ENCODE measurements at regions not wholly inside any gene's neighbourhood (a gene's known extent, or its start where the extent isn't known, plus 50 kb on each side); places are given as distances from the start of the nearest gene placed in this dataset.

DNA sequence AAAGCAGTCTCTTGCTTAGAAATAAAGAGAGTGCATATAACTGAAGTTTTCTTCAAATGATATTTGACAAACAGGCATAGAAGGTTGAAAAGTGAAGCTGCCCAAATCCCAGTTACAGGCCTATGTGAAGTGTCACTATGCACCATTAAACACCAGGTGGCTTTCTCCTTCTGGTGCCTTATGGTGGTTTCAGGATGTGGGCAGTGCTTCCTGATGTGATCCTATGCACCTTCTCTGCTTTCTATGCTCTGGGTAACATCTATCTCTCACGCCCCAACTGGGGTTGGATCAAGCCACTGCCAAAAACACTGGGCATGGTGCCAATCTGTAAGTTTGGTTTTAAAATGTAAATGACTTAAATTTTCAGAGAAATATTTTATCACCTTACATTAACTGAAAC lies 744.7 kb downstream of the TUSC7 start:
- Histone ChIP-seq H3K27ac (ENCODE audit: low read length) (no peak overlapping the region), H3K9me3 (ENCODE audit: insufficient read depth, low read depth, low read length) (no peaks in the 10 kb centered on the region), H3K4me1 (ENCODE audit: insufficient read depth, low read length) (no peaks in the 10 kb centered on the region), H3K36me3 (ENCODE audit: insufficient read depth, low read depth, low read length) (no peaks in the 10 kb centered on the region), H3K9ac (ENCODE audit: low read depth, low read length) (no peak overlapping the region), H3K4me3 (ENCODE audit: low read length) (no peak overlapping the region), H3K27me3 (ENCODE audit: insufficient read depth, low read length) (no peaks in the 10 kb centered on the region)

DNA sequence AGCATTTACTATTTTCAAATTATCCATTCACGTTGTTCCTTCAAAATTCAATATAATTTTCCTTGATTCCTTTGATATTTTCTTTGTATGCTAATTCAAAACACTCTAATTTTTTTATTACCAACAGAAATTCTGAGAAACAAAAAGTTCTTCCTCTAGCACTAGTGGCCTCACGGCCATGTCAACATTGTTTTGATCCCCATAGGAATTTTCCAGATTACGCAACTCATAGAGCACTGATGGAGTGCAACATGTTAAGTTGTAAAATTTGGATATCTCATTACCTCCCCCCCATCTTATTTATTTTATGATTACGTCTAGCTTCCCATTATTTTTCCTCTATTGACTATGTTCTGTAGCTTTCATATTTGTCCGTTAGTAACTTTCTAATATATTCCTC lies 745.3 kb downstream of the TUSC7 start:
- no peak overlapping the region for H3K27ac ChIP-seq (ENCODE audit: low read length)
- no peak overlapping the region for H3K9ac ChIP-seq (ENCODE audit: low read depth, low read length)
- no peaks in the 10 kb centered on the region for H3K9me3 ChIP-seq (ENCODE audit: insufficient read depth, low read depth, low read length)
- H3K4me3 ChIP-seq (ENCODE audit: low read length) = no peak overlapping the region
- no peaks in the 10 kb centered on the region for H3K36me3 ChIP-seq (ENCODE audit: insufficient read depth, low read depth, low read length)
- no peaks in the 10 kb centered on the region for H3K4me1 ChIP-seq (ENCODE audit: insufficient read depth, low read length)
- H3K27me3 ChIP-seq (ENCODE audit: insufficient read depth, low read length) = no peaks in the 10 kb centered on the region

DNA sequence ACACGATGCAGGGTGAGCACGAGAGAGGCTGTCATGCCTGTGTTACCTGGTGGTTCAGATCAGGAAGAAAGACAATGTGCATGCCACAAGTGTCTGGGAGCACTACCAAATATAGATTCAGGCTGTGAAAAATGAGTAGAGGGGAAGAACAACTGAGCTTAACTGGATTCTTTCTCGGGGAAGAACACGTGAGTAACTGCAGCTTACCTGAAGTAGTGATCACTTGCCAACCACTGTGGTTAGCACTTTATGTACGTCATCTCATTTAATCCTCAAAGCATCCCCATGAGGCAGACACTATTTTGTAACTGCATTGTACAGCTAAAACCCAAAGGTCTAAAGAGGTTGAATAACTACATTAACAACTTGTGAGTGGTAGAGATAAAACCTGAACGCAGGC lies 746.2 kb downstream of the TUSC7 start:
- Histone ChIP-seq H3K27me3 (ENCODE audit: insufficient read depth, low read length) (no peaks in the 10 kb centered on the region), H3K9me3 (ENCODE audit: insufficient read depth, low read depth, low read length) (no peaks in the 10 kb centered on the region), H3K4me3 (ENCODE audit: low read length) (no peak overlapping the region), H3K4me1 (ENCODE audit: insufficient read depth, low read length) (no peaks in the 10 kb centered on the region), H3K9ac (ENCODE audit: low read depth, low read length) (no peak overlapping the region), H3K27ac (ENCODE audit: low read length) (no peak overlapping the region), H3K36me3 (ENCODE audit: insufficient read depth, low read depth, low read length) (no peaks in the 10 kb centered on the region)

DNA sequence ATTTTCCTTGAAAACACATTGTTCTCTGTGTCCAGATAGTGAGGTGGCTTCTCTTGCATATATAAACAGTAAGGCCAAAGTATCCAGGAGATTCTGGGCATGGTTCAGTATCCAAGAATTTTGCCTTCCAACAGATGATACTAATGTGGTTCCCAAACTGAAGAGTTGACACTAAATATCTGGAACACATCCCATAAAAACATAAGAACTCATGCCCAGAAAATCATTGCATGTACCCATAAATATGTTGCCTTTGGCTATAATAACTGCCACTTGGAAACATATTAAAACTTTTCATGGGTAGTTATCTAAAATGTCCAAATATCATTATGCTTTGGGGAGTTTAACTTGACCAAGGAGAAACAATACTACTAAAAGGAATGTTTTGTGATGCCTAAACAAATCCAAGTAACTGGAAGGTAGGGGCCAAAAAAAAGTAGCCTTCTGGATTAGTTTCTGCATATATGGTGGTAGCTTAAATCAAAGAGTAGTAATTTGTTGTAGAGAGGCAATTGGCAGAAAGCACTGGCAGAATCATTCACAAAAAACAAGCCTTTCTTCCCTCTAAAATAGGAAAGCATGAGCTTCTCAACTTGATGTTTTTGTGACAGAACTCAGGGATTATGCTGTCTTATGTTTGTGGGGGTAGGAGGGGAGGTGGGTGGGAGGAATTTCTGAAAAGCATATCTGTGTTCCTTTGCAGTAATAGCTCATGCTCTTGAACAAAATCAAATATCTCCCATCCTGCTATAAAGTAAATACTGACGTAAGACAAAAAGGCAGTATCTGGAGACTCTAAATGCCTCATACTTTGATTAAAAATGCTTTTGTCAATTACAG lies 753.9 kb downstream of the TUSC7 start:
- no peak overlapping the region for H3K9ac ChIP-seq (ENCODE audit: low read depth, low read length)
- H3K4me3 ChIP-seq (ENCODE audit: low read length) = no peak overlapping the region
- H3K9me3 ChIP-seq (ENCODE audit: insufficient read depth, low read depth, low read length) = no peaks in the 10 kb centered on the region
- no peak overlapping the region for H3K27ac ChIP-seq (ENCODE audit: low read length)
- no peaks in the 10 kb centered on the region for H3K36me3 ChIP-seq (ENCODE audit: insufficient read depth, low read depth, low read length)
- H3K4me1 ChIP-seq (ENCODE audit: insufficient read depth, low read length) = no peaks in the 10 kb centered on the region
- no peaks in the 10 kb centered on the region for H3K27me3 ChIP-seq (ENCODE audit: insufficient read depth, low read length)

DNA sequence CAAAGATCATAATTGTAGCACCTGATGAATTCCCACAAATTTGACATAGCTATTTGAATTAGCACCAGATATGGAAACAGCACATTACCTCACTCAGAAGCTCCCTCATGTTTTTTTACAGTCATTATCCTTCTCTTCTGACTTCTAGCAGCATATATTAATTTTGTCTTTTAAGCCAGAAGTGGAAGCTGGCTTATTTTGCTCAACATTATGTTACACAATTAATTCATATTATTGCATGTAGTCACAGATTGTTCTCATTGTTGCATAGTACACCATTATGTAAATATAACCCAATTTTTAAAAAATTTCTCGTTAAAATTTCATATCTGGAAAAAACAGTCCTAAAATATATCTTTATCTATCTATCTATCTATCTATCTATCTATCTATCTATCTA lies 762.3 kb downstream of the TUSC7 start:
- no peak overlapping the region for H3K27ac ChIP-seq (ENCODE audit: low read length)

DNA sequence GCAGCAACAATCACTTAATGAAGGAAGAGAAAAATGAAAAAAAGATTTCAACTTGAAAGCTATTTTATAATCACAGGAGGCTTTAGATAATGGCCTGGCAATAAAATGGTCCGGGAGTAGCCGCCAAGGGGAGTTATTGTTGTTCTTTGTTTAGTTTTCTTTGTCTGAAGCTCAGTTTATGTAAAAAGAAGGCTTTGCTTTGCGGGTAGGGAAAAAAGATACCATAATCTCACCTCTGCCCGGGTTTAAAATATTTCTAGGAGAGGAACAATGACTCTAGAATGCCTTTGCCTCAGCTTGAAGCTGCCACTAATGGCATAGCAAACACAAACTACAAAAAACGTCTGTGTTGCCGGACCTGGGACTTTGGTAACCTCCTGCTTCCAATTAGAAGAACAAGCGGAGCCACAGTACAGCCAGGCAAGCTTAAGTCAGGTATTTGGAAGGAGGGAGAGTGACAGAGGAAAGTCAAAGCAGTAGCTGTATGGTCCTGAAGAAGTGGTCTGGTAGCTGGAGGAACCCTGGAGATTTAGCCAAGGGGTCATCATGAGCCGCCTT lies 764.5 kb downstream of the TUSC7 start:
- Histone ChIP-seq H3K4me3 (ENCODE audit: low read length) (no peak overlapping the region), H3K27ac (ENCODE audit: low read length) (no peak overlapping the region), H3K27me3 (ENCODE audit: insufficient read depth, low read length) (no peaks in the 10 kb centered on the region), H3K9ac (ENCODE audit: low read depth, low read length) (no peak overlapping the region), H3K4me1 (ENCODE audit: insufficient read depth, low read length) (peaks cover 9% of the 10 kb centered on the region; the same call in 1 of the 2 replicates), H3K9me3 (ENCODE audit: insufficient read depth, low read depth, low read length) (no peaks in the 10 kb centered on the region), H3K36me3 (ENCODE audit: insufficient read depth, low read depth, low read length) (no peaks in the 10 kb centered on the region)

More for the DNA sequence above, 762.3 kb downstream of the TUSC7 start:
- H3K9me3 ChIP-seq (ENCODE audit: insufficient read depth, low read depth, low read length) = no peaks in the 10 kb centered on the region
- no peak overlapping the region for H3K4me3 ChIP-seq (ENCODE audit: low read length)
- H3K4me1 ChIP-seq (ENCODE audit: insufficient read depth, low read length) = peaks cover 9% of the 10 kb centered on the region; the same call in 1 of the 2 replicates
- H3K9ac ChIP-seq (ENCODE audit: low read depth, low read length) = no peak overlapping the region
- no peaks in the 10 kb centered on the region for H3K27me3 ChIP-seq (ENCODE audit: insufficient read depth, low read length)
- no peaks in the 10 kb centered on the region for H3K36me3 ChIP-seq (ENCODE audit: insufficient read depth, low read depth, low read length)

DNA sequence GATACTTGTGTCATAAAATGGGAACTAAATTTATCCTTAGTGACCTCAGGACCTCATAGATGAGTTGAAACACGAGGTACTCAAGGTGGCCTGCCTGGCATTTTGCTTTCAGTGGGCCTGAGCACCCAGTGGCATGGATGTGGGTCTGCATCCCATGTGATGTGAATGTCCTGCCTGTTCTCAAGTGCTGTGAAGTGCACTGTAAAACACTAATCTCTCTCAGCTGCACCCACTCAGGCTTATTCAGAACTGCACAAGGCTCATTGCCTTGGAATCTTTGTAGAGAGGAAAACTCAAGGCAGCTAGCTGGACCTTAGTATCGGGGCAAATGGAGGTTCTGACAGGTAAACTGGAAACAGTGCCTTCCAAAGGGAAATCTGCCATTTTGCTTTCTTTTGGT lies 767.0 kb downstream of the TUSC7 start:
- Histone ChIP-seq H3K9ac (ENCODE audit: low read depth, low read length) (no peak overlapping the region), H3K4me1 (ENCODE audit: insufficient read depth, low read length) (peaks cover 9% of the 10 kb centered on the region; the same call in 1 of the 2 replicates), H3K4me3 (ENCODE audit: low read length) (no peak overlapping the region), H3K9me3 (ENCODE audit: insufficient read depth, low read depth, low read length) (no peaks in the 10 kb centered on the region), H3K27me3 (ENCODE audit: insufficient read depth, low read length) (no peaks in the 10 kb centered on the region), H3K36me3 (ENCODE audit: insufficient read depth, low read depth, low read length) (no peaks in the 10 kb centered on the region), H3K27ac (ENCODE audit: low read length) (no peak overlapping the region)

DNA sequence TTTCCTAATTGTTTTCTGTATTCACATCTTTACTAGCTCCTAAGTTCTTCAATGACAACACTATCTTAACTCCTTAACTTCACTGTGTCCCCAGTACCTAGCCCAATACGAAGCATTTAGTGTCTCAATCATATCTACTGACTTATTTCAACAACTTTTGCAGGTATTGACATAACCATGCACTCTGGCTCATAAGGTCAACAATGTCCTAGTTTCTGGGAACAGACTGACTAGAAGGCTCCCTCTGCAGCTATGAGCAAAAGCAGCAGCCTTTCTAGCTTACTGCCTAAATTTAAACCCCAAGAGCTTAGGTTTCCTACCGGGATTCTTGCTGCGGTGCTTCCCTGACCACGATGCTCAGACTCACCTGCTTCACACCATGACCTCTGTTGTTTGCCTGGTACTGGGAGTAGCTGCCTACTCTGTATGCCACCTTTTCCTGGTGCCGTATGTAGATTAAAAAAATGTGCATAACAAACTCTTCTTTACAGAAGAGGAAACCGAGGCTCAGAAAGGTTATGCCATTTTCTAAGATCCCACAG lies 767.7 kb downstream of the TUSC7 start:
- H3K4me1 ChIP-seq (ENCODE audit: insufficient read depth, low read length) = peaks cover 9% of the 10 kb centered on the region; the same call in 1 of the 2 replicates
- H3K27me3 ChIP-seq (ENCODE audit: insufficient read depth, low read length) = no peaks in the 10 kb centered on the region
- no peaks in the 10 kb centered on the region for H3K36me3 ChIP-seq (ENCODE audit: insufficient read depth, low read depth, low read length)
- no peak overlapping the region for H3K9ac ChIP-seq (ENCODE audit: low read depth, low read length)
- H3K9me3 ChIP-seq (ENCODE audit: insufficient read depth, low read depth, low read length) = no peaks in the 10 kb centered on the region
- no peak overlapping the region for H3K4me3 ChIP-seq (ENCODE audit: low read length)
- no peak overlapping the region for H3K27ac ChIP-seq (ENCODE audit: low read length)

DNA sequence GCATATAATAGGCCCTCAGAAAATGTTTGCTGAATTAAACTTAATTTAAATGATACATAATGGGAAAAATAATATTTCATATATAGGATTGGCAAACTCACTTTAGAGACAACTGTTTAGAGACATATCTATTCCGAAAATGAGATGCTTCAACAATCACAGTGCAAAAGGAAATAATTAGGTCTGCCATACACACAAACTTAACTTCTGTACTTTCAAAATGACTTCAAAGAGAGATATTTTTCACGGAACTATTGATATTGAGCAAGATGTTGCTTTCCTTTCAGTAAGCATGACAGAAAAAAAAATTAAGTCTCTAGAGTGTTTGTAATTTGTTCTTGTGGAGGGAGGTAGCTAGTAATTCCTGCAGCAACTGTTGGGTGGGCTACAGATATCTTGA lies 769.5 kb downstream of the TUSC7 start:
- Histone ChIP-seq H3K9ac (ENCODE audit: low read depth, low read length) (no peak overlapping the region), H3K36me3 (ENCODE audit: insufficient read depth, low read depth, low read length) (no peaks in the 10 kb centered on the region), H3K27ac (ENCODE audit: low read length) (no peak overlapping the region), H3K4me3 (ENCODE audit: low read length) (no peak overlapping the region), H3K27me3 (ENCODE audit: insufficient read depth, low read length) (no peaks in the 10 kb centered on the region), H3K9me3 (ENCODE audit: insufficient read depth, low read depth, low read length) (no peaks in the 10 kb centered on the region), H3K4me1 (ENCODE audit: insufficient read depth, low read length) (peaks cover 7% of the 10 kb centered on the region; the same call in 1 of the 2 replicates)

DNA sequence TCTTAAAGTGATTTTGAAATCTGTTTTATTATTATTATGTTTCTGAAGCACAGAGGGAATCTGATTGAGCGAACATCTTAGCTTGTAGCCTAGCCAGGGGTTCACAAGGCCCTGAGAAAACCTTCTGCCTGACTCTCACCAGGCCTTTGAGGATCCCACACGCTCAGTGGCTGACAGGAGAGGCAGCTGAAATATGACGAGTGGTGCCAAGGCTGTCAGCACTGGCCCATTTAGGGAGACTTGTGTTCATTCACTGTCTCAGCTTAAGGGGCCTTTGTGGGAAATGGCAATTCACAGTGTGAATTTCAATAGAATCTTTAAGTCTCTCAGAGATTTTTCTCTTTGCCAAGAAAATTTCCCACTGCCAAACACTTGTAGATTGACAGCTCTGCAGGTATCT lies 770.9 kb downstream of the TUSC7 start:
- Histone ChIP-seq H3K27ac (ENCODE audit: low read length) (no peak overlapping the region), H3K4me1 (ENCODE audit: insufficient read depth, low read length) (peaks cover 3% of the 10 kb centered on the region; the same call in 1 of the 2 replicates), H3K9me3 (ENCODE audit: insufficient read depth, low read depth, low read length) (no peaks in the 10 kb centered on the region), H3K27me3 (ENCODE audit: insufficient read depth, low read length) (no peaks in the 10 kb centered on the region), H3K36me3 (ENCODE audit: insufficient read depth, low read depth, low read length) (no peaks in the 10 kb centered on the region), H3K4me3 (ENCODE audit: low read length) (no peak overlapping the region), H3K9ac (ENCODE audit: low read depth, low read length) (no peak overlapping the region)

DNA sequence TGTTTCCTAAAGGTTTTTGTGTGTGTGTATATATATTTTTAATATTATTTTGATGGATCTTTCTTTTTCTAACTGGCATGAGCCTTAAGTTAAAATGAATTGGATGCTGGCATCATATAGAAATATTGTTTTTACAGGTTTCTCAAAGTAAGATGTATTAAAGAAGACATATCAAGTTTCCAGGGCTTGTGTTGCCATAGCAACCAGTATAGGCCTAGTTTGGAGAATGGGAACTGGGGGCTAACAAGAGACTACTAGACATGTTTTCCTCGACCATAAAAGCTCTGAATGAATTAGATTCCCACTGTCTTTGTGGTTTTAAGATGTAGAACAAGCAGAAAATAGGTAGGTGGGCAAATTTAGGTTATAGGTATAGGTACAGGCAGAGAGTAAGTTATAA lies 771.4 kb downstream of the TUSC7 start:
- H3K27me3 ChIP-seq (ENCODE audit: insufficient read depth, low read length) = no peaks in the 10 kb centered on the region
- H3K4me1 ChIP-seq (ENCODE audit: insufficient read depth, low read length) = peaks cover 3% of the 10 kb centered on the region; the same call in 1 of the 2 replicates
- no peak overlapping the region for H3K27ac ChIP-seq (ENCODE audit: low read length)
- no peaks in the 10 kb centered on the region for H3K36me3 ChIP-seq (ENCODE audit: insufficient read depth, low read depth, low read length)
- no peak overlapping the region for H3K4me3 ChIP-seq (ENCODE audit: low read length)
- H3K9me3 ChIP-seq (ENCODE audit: insufficient read depth, low read depth, low read length) = no peaks in the 10 kb centered on the region
- H3K9ac ChIP-seq (ENCODE audit: low read depth, low read length) = no peak overlapping the region

DNA sequence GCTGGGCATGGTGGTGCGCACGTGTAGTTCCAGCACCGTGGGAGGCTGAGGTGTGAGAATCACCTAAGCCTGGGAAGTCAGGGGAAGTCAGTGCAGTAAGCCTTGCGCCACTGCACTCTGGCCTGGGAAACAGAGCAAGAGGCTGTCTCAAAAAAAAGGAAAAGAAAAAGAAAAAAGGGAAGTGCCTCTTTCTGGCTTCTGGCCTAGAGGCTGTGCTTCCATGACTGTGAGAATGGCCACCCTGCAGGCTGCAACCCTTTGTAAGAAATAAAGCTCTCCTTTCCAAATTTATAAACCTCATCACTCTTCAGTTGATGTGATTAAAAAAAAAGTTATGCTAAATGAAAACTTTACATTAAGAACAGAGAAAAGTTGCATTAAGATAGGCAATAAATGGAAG lies 774.3 kb downstream of the TUSC7 start:
- Histone ChIP-seq H3K9ac (ENCODE audit: low read depth, low read length) (no peak overlapping the region), H3K4me1 (ENCODE audit: insufficient read depth, low read length) (peaks cover 7% of the 10 kb centered on the region; the same call in 1 of the 2 replicates), H3K4me3 (ENCODE audit: low read length) (no peak overlapping the region), H3K9me3 (ENCODE audit: insufficient read depth, low read depth, low read length) (no peaks in the 10 kb centered on the region), H3K27ac (ENCODE audit: low read length) (no peak overlapping the region), H3K36me3 (ENCODE audit: insufficient read depth, low read depth, low read length) (no peaks in the 10 kb centered on the region), H3K27me3 (ENCODE audit: insufficient read depth, low read length) (no peaks in the 10 kb centered on the region)

All from iPS-20b (cell line).